ENCODE measurements at regions not wholly inside any gene's neighbourhood (a gene's known extent, or its start where the extent isn't known, plus 50 kb on each side); places are given as distances from the start of the nearest gene placed in this dataset.

DNA sequence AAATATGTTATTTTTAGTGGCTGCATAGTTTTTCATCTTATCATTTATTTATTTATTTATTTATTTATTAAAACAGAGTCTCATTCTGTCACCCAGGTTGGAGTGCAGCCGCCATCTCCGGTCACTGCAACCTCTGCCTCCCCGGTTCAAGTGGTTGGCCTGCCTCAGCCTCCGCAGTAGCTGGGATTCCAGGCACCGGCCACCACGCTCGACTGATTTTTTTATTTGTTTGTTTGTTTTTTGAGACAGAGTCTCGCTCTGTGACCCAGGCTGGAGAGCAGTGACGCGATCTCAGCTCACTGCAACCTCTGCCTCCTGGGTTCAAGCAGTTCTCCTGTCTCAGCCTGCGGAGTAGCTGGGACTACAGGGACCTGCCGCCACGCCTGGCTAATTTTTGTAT, 262.9 kb upstream of the DDI1 start:
- TF ChIP-seq CTCF (IDR thresholded peaks at IDR 0.05) (no peak), POLR2A (IDR thresholded peaks at IDR 0.05) (no peak)

All from lower leg skin (tissue), 3 donors.